GM12878 (cell line): ENCODE measurements at regions not wholly inside any gene's neighbourhood (a gene's known extent, or its start where the extent isn't known, plus 50 kb on each side); places are given as distances from the start of the nearest gene placed in this dataset.
A peak's percentile ranks its signal among the peaks of the same experiment; 100 is the strongest.

Source experiments
- ATAC-seq: fragments of 200-7000 bp; cut with Tn5 transposase; 3 replicates; pipeline ENCODE4 v1.9.1; 2020; ENCODE audit warnings: mild to moderate bottlenecking, moderate library complexity
- BruUV-seq: library from RNA; stranded (reverse); fragments of 400-500 nt; replicated peaks from 2 replicates; lab custom pipeline; 2021; lab: Mats Ljungman, UMichigan
- CTCF ChIA-PET: fragments of 300-600 bp; sonication (Branson Sonifier 250); formaldehyde crosslinking; extraction: SDS; loops from one replicate; lab custom pipeline; 2021; ENCODE audit warnings: inconsistent platforms; lab: Yijun Ruan, JAX
- POLR2A ChIA-PET: fragments of 350-600 bp; formaldehyde crosslinking; extraction: SDS; loops from one replicate; lab custom pipeline; 2021; ENCODE audit warnings: inconsistent platforms; lab: Charles Lee
- RAD21 ChIA-PET: fragments of 300-600 bp; sonication (Branson Sonifier 250); formaldehyde crosslinking; loops from one replicate; lab custom pipeline; 2023; ENCODE audit warnings: antibody characterized with exemption; ENCODE audit not compliant: unreplicated experiment; lab: Charles Lee
- SMC1A ChIA-PET: fragments of 300-600 bp; sonication (Branson Sonifier 250); formaldehyde crosslinking; loops from one replicate; lab custom pipeline; 2023; ENCODE audit not compliant: unreplicated experiment, uncharacterized antibody; lab: Charles Lee
- DNase-seq: peaks from one replicate; pipeline ENCODE4 v3.0.0-alpha.2; 2011; ENCODE audit warnings: low read depth, low spot score
- FAIRE-seq: peaks from 3 replicates; lab custom pipeline; 2011; peaks lifted over from hg19 to GRCh38; lab: Jason Lieb, UNC
- H2AFZ ChIP-seq: 2 replicates; pipeline ENCODE4 v1.6.0; 2011; ENCODE audit warnings: low read depth, low read length, control low read depth; ENCODE audit not compliant: control insufficient read depth
- H3K27ac ChIP-seq: 2 replicates; pipeline ENCODE4 v1.5.1; 2011; ENCODE audit warnings: control low read depth; ENCODE audit not compliant: control insufficient read depth, insufficient read depth
- H3K27me3 ChIP-seq, 2 experiments: replicated peaks in 1 of 2; 2 replicates each; pipeline versions ENCODE4 v1.6.0 to v1.6.1; 2011; ENCODE audit warnings: low read length in 1 of 2; ENCODE audit not compliant: control insufficient read depth in 2 of 2, insufficient read depth in 2 of 2
- H3K36me3 ChIP-seq, 2 experiments: 2 replicates each; pipeline ENCODE4 v1.5.1; 2011; ENCODE audit warnings: low read length in 1 of 2; ENCODE audit not compliant: control insufficient read depth in 2 of 2, insufficient read depth in 2 of 2
- H3K4me1 ChIP-seq: 2 replicates; pipeline ENCODE4 v1.6.1; 2011; ENCODE audit warnings: mild to moderate bottlenecking, low read length, moderate library complexity, mixed read lengths; ENCODE audit not compliant: control insufficient read depth, insufficient read depth
- H3K4me2 ChIP-seq: 2 replicates; pipeline ENCODE4 v1.6.0; 2011; ENCODE audit warnings: control low read depth; ENCODE audit not compliant: control insufficient read depth, insufficient read depth
- H3K4me3 ChIP-seq: fragments of 200-600 bp; sonication (generic); 2 replicates; pipeline ENCODE4 v1.5.1; 2016
- H3K79me2 ChIP-seq: 2 replicates; pipeline ENCODE4 v1.6.0; 2011; ENCODE audit warnings: low read length; ENCODE audit not compliant: control insufficient read depth, insufficient read depth
- H3K9ac ChIP-seq: 2 replicates; pipeline ENCODE4 v1.8.0; 2011; ENCODE audit warnings: low read length, control low read depth, mixed read lengths; ENCODE audit not compliant: control insufficient read depth, insufficient read depth
- H3K9me3 ChIP-seq: replicated peaks from 3 replicates; pipeline ENCODE4 v1.5.1; 2011; ENCODE audit warnings: mild to moderate bottlenecking, low read length; ENCODE audit not compliant: control insufficient read depth, insufficient read depth
- H4K20me1 ChIP-seq: 2 replicates; pipeline ENCODE4 v1.6.0; 2011; ENCODE audit not compliant: control insufficient read depth, insufficient read depth
- BHLHE40 ChIP-seq, 2 experiments: fragments of 450-650 bp in 1 of 2; IDR thresholded peaks; 2 replicates each; pipeline ENCODE4 v1.6.1; 2011 to 2017; ENCODE audit warnings: low read depth in 2 of 2, borderline replicate concordance in 1 of 2, improper control_type of control experiment in 1 of 2, low read length in 1 of 2, mild to moderate bottlenecking in 1 of 2
- CEBPB ChIP-seq, 2 experiments: fragments of 150-350 bp in 1 of 2; IDR thresholded peaks; 2 replicates each; pipeline ENCODE4 v1.6.1; 2012 to 2014; ENCODE audit warnings: low read depth in 2 of 2, low read length in 2 of 2, borderline replicate concordance in 1 of 2, inconsistent platforms in 1 of 2
- CTCF ChIP-seq, 3 experiments: IDR thresholded peaks in 2 of 3; conservative IDR thresholded peaks in 1 of 3; 2 replicates each; pipeline ENCODE4 v1.5.1; 2011; ENCODE audit warnings: low read depth in 3 of 3, low read length in 3 of 3, mild to moderate bottlenecking in 3 of 3, control low read depth in 2 of 3, moderate library complexity in 2 of 3, inconsistent platforms in 1 of 3, mixed read lengths in 1 of 3; ENCODE audit not compliant: control insufficient read depth in 2 of 3, insufficient read depth in 1 of 3; ENCODE audit errors: extremely low read depth in 1 of 3
- DPF2 ChIP-seq: fragments of 450-650 bp; IDR thresholded peaks from 2 replicates; pipeline ENCODE4 v1.6.1; 2017; ENCODE audit warnings: mild to moderate bottlenecking
- EED ChIP-seq: sonication (generic); IDR thresholded peaks from 2 replicates; pipeline ENCODE4 v1.6.1; 2016; ENCODE audit warnings: antibody characterized with exemption, low read depth
- ELK1 ChIP-seq: IDR thresholded peaks from 2 replicates; pipeline ENCODE4 v1.6.1; 2012; ENCODE audit warnings: low read depth, low read length, improper control_type of control experiment
- HDAC2 ChIP-seq: fragments of 200-600 bp; sonication (generic); IDR thresholded peaks from 2 replicates; pipeline ENCODE4 v1.6.1; 2017
- IKZF2 ChIP-seq, 2 experiments: fragments of 450-650 bp; IDR thresholded peaks; 2 replicates each; pipeline ENCODE4 v1.6.1; 2017; ENCODE audit warnings: mild to moderate bottlenecking in 2 of 2, moderate library complexity in 2 of 2
- MLLT1 ChIP-seq: fragments of 450-650 bp; IDR thresholded peaks from 2 replicates; pipeline ENCODE4 v1.6.1; 2016; ENCODE audit warnings: mild to moderate bottlenecking
- MTA2 ChIP-seq: fragments of 450-650 bp; IDR thresholded peaks from 2 replicates; pipeline ENCODE4 v1.6.1; 2016; ENCODE audit warnings: low read depth, mild to moderate bottlenecking, moderate library complexity
- RAD51 ChIP-seq: fragments of 450-650 bp; IDR thresholded peaks from 2 replicates; pipeline ENCODE4 v1.6.1; 2016; ENCODE audit warnings: moderate library complexity, mild to moderate bottlenecking, inconsistent platforms
- RBBP5 ChIP-seq: fragments of 200-600 bp; sonication (generic); conservative IDR thresholded peaks from 2 replicates; pipeline ENCODE4 v1.6.1; 2016
- SREBF1 ChIP-seq: IDR thresholded peaks from 2 replicates; pipeline ENCODE4 v1.6.1; 2012; ENCODE audit warnings: mild to moderate bottlenecking, low read length
- ZNF622 ChIP-seq: fragments of 450-650 bp; IDR thresholded peaks from 2 replicates; pipeline ENCODE4 v1.6.1; 2017; ENCODE audit warnings: mild to moderate bottlenecking, inconsistent platforms
- WGBS: methylation state at CpG from one replicate; pipeline ENCODE4 v1.1.6; 2016; ENCODE audit warnings: low lambda C conversion rate; ENCODE audit not compliant: insufficient replicate concordance, insufficient coverage; ENCODE audit errors: missing lambda C conversion rate; 5-methylcytosine and 5-hydroxymethylcytosine counted together
- in situ Hi-C: fragments of 300-500 bp; cut with MboI; formaldehyde crosslinking; loops from 9 replicates; pipeline ENCODE4 v1.14.3; 2018; ENCODE audit warnings: mixed read lengths
- intact Hi-C: fragments of 100-400 bp; cut with micrococcal nuclease; formaldehyde crosslinking; loops from one replicate; pipeline ENCODE4 v1.14.2; 2022; ENCODE audit not compliant: unreplicated experiment
- TF ChIP-seq, protein P1 (sequence below): fragments of 450-650 bp; IDR thresholded peaks from 2 replicates; pipeline ENCODE4 v1.6.1; 2017; ENCODE audit warnings: mild to moderate bottlenecking, moderate library complexity

GRCh38 chr15:101121511-101122090 lies 130.2 kb downstream of the CHSY1 start:
- Histone ChIP-seq H4K20me1 (no peaks in the 10 kb centered on the region), H3K4me3 (no peak overlapping the region), H3K4me1 (peaks cover 30% of the 10 kb centered on the region), H3K9me3 (no peaks in the 10 kb centered on the region), H3K4me2 (no peak overlapping the region), H3K9ac (no peak overlapping the region), H2AFZ (peak overlapping the region; percentile 49), H3K79me2 (no peaks in the 10 kb centered on the region), H3K27ac (no peak overlapping the region), H3K36me3 (no peaks in the 10 kb centered on the region), H3K27me3 (no peaks in the 10 kb centered on the region; a peak in 1 of 4 replicates)
- RAD21 ChIA-PET = interaction anchor here (0.6 to 2.6 kb wide), 12 partner anchors 19 to 137 kb away, joined by 3 to 13 read pairs (median 4); partner anchors contain the start of gene CHSY1
- ATAC-seq = peak; percentile 79
- POLR2A ChIA-PET = interaction anchor here (0.6 to 1.2 kb wide), 3 partner anchors 35 to 131 kb away, joined by 3 to 5 read pairs (median 4); partner anchors contain the start of gene CHSY1
- in situ Hi-C loops = no loop called here
- DNase-seq = no peak
- WGBS = 47% methylated on average over 26 of the region's 26 CpGs
- BruUV-seq = no TSS peak
- SMC1A ChIA-PET = interaction anchor here (0.7 to 9.4 kb wide), 14 partner anchors 15 to 138 kb away, joined by 3 to 119 read pairs (median 5); partner anchors contain the start of gene CHSY1
- intact Hi-C loops = no loop called here
- CTCF ChIA-PET = interaction anchor here (0.7 to 5.1 kb wide), 23 partner anchors 17 to 154 kb away, joined by 3 to 60 read pairs (median 4); no protein-coding TSS in a partner anchor
- no peak for FAIRE-seq
- TF ChIP-seq RAD51 (no peak), MTA2 (no peak), RBBP5 (no peak), MLLT1 (no peak), HDAC2 (no peak), CEBPB (IDR thresholded peaks at IDR 0.05; ENCODE audit: borderline replicate concordance in 1 of 2, low read depth in 2 of 2, low read length in 2 of 2) (no peak), CTCF (IDR thresholded peaks at IDR 0.05 in 2 of 3, conservative IDR thresholded peaks at IDR 0.05 in 1 of 3; ENCODE audit: control insufficient read depth in 2 of 3, extremely low read depth in 1 of 3, insufficient read depth in 1 of 3, low read depth in 3 of 3, low read length in 3 of 3) (peak; percentile 32 to 56 (median 33); a peak in 5 of 6 replicates), IKZF2 (IDR thresholded peaks at IDR 0.05) (no peak; a peak in 1 of 4 replicates), BHLHE40 (IDR thresholded peaks at IDR 0.05; ENCODE audit: borderline replicate concordance in 1 of 2, low read depth in 2 of 2, low read length in 1 of 2) (peak in 1 of 2 experiments; percentile 22; a peak in 1 of 4 replicates), EED (no peak), ZNF622 (no peak), DPF2 (no peak), SREBF1 (no peak), ELK1 (no peak)
- TF ChIP-seq, protein P1, sequence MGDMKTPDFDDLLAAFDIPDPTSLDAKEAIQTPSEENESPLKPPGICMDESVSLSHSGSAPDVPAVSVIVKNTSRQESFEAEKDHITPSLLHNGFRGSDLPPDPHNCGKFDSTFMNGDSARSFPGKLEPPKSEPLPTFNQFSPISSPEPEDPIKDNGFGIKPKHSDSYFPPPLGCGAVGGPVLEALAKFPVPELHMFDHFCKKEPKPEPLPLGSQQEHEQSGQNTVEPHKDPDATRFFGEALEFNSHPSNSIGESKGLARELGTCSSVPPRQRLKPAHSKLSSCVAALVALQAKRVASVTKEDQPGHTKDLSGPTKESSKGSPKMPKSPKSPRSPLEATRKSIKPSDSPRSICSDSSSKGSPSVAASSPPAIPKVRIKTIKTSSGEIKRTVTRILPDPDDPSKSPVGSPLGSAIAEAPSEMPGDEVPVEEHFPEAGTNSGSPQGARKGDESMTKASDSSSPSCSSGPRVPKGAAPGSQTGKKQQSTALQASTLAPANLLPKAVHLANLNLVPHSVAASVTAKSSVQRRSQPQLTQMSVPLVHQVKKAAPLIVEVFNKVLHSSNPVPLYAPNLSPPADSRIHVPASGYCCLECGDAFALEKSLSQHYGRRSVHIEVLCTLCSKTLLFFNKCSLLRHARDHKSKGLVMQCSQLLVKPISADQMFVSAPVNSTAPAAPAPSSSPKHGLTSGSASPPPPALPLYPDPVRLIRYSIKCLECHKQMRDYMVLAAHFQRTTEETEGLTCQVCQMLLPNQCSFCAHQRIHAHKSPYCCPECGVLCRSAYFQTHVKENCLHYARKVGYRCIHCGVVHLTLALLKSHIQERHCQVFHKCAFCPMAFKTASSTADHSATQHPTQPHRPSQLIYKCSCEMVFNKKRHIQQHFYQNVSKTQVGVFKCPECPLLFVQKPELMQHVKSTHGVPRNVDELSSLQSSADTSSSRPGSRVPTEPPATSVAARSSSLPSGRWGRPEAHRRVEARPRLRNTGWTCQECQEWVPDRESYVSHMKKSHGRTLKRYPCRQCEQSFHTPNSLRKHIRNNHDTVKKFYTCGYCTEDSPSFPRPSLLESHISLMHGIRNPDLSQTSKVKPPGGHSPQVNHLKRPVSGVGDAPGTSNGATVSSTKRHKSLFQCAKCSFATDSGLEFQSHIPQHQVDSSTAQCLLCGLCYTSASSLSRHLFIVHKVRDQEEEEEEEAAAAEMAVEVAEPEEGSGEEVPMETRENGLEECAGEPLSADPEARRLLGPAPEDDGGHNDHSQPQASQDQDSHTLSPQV = no peak
